ENCODE measurements at regions not wholly inside any gene's neighbourhood (a gene's known extent, or its start where the extent isn't known, plus 50 kb on each side); places are given as distances from the start of the nearest gene placed in this dataset.

- TF ChIP-seq EP300 (IDR thresholded peaks at IDR 0.05; ENCODE audit: low read depth) (no peak), POLR2AphosphoS5 (IDR thresholded peaks at IDR 0.05) (no peak)
Measured at GRCh38 chr12:32027684-32028365, 68.6 kb downstream of the RESF1 start.
